DND-41 (cell line): ENCODE measurements at regions not wholly inside any gene's neighbourhood (a gene's known extent, or its start where the extent isn't known, plus 50 kb on each side); places are given as distances from the start of the nearest gene placed in this dataset.

ENCODE experiments used
- ATAC-seq: fragments of 200-7000 bp; cut with Tn5 transposase; 3 replicates; pipeline ENCODE4 v1.9.1; 2021; ENCODE audit warnings: low read depth; ENCODE audit not compliant: insufficient read depth
- DNase-seq: peaks from one replicate; pipeline ENCODE4 v3.0.0-alpha.2; 2020
- H2AFZ ChIP-seq: 2 replicates; pipeline ENCODE4 v1.6.0; 2012; ENCODE audit warnings: low read depth, low read length
- H3K27ac ChIP-seq: 2 replicates; pipeline ENCODE4 v1.5.1; 2012; ENCODE audit warnings: low read length, inconsistent platforms
- H3K27me3 ChIP-seq: fragments of 200-600 bp; sonication (generic); 2 replicates; pipeline ENCODE4 v1.6.0; 2012; ENCODE audit warnings: low read length, mild to moderate bottlenecking, inconsistent platforms; ENCODE audit not compliant: insufficient read depth, poor library complexity
- H3K36me3 ChIP-seq: 2 replicates; pipeline ENCODE4 v1.5.1; 2012; ENCODE audit warnings: low read length, inconsistent platforms; ENCODE audit not compliant: insufficient read depth
- H3K4me1 ChIP-seq: 2 replicates; pipeline ENCODE4 v1.5.1; 2012; ENCODE audit warnings: mild to moderate bottlenecking, low read length; ENCODE audit not compliant: insufficient read depth
- H3K4me2 ChIP-seq: 2 replicates; pipeline ENCODE4 v1.6.0; 2012; ENCODE audit warnings: mild to moderate bottlenecking, moderate library complexity, low read length, inconsistent platforms; ENCODE audit not compliant: insufficient read depth
- H3K4me3 ChIP-seq, 2 experiments: fragments of 200-600 bp in 1 of 2; shearing (Covaris generic) in 1 of 2; 2 replicates each; pipeline ENCODE4 v1.5.1; 2012 to 2016; ENCODE audit warnings: inconsistent platforms in 2 of 2, low read length in 2 of 2, mild to moderate bottlenecking in 2 of 2, low read depth in 1 of 2, moderate library complexity in 1 of 2
- H3K79me2 ChIP-seq: 2 replicates; pipeline ENCODE4 v1.6.0; 2012; ENCODE audit warnings: low read length, inconsistent platforms; ENCODE audit not compliant: insufficient read depth
- H3K9ac ChIP-seq: 2 replicates; pipeline ENCODE4 v1.6.0; 2012; ENCODE audit warnings: low read depth, mild to moderate bottlenecking, inconsistent platforms, low read length, moderate library complexity
- H3K9me3 ChIP-seq: 2 replicates; pipeline ENCODE4 v1.5.1; 2012; ENCODE audit warnings: low read length, moderate library complexity, mild to moderate bottlenecking, inconsistent platforms; ENCODE audit not compliant: insufficient read depth, severe bottlenecking
- H4K20me1 ChIP-seq: 2 replicates; pipeline ENCODE4 v1.6.0; 2012; ENCODE audit warnings: low read length; ENCODE audit not compliant: insufficient read depth
- EZH2 ChIP-seq: IDR thresholded peaks from 3 replicates; pipeline ENCODE4 v1.6.1; 2012; ENCODE audit warnings: borderline replicate concordance, low read depth, mild to moderate bottlenecking, moderate library complexity, low read length, inconsistent platforms; ENCODE audit not compliant: severe bottlenecking
- TF ChIP-seq, protein P1 (sequence below): IDR thresholded peaks from 2 replicates; pipeline ENCODE4 v1.5.1; 2012; ENCODE audit warnings: borderline replicate concordance, low read length, moderate library complexity, mild to moderate bottlenecking; ENCODE audit not compliant: poor library complexity, severe bottlenecking; ENCODE audit errors: extremely low read depth

DNA sequence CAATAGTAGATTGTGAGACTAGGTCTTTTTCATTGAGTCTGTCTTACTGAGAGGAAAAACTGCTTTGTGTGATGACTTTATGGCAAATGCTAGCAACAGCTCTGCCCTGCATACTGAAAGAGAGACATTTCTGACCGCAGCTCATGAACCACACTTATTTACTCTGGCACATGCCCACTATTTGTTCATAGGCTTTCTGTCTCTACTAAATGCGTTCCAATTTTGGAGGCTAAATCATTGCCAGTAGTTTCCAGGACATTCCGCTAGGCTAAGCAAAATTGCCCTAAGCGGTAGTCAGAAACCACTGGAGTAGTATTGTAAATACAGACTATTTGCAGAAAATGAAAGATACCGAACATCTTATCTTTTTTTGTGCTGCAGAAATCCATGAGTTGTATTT is 55.6 kb upstream of the DLX6 start:
- ATAC-seq (no peak), DNase-seq (no peak)
- Histone ChIP-seq H3K4me3 (no peak overlapping the region), H3K9me3 (no peaks in the 10 kb centered on the region), H2AFZ (no peak overlapping the region), H3K27ac (no peak overlapping the region), H3K9ac (no peak overlapping the region), H3K4me1 (no peaks in the 10 kb centered on the region), H3K4me2 (no peak overlapping the region), H3K27me3 (no peaks in the 10 kb centered on the region), H3K79me2 (no peaks in the 10 kb centered on the region), H3K36me3 (no peaks in the 10 kb centered on the region), H4K20me1 (no peaks in the 10 kb centered on the region)
- TF ChIP-seq EZH2 = no peak
- TF ChIP-seq, protein P1, sequence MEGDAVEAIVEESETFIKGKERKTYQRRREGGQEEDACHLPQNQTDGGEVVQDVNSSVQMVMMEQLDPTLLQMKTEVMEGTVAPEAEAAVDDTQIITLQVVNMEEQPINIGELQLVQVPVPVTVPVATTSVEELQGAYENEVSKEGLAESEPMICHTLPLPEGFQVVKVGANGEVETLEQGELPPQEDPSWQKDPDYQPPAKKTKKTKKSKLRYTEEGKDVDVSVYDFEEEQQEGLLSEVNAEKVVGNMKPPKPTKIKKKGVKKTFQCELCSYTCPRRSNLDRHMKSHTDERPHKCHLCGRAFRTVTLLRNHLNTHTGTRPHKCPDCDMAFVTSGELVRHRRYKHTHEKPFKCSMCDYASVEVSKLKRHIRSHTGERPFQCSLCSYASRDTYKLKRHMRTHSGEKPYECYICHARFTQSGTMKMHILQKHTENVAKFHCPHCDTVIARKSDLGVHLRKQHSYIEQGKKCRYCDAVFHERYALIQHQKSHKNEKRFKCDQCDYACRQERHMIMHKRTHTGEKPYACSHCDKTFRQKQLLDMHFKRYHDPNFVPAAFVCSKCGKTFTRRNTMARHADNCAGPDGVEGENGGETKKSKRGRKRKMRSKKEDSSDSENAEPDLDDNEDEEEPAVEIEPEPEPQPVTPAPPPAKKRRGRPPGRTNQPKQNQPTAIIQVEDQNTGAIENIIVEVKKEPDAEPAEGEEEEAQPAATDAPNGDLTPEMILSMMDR = no peak

GRCh38 chr7:96952974-96953391 is 52.4 kb upstream of the DLX6 start:
- no peaks in the 10 kb centered on the region for H3K36me3 ChIP-seq
- no peak overlapping the region for H3K4me2 ChIP-seq
- DNase-seq = no peak
- no peaks in the 10 kb centered on the region for H3K9me3 ChIP-seq
- H3K27ac ChIP-seq = no peak overlapping the region
- no peaks in the 10 kb centered on the region for H3K79me2 ChIP-seq
- H4K20me1 ChIP-seq = no peaks in the 10 kb centered on the region
- H3K9ac ChIP-seq = no peak overlapping the region
- H3K27me3 ChIP-seq = no peaks in the 10 kb centered on the region
- no peak for ATAC-seq
- TF ChIP-seq, protein P1 = no peak
- TF ChIP-seq EZH2 = no peak
- H3K4me3 ChIP-seq = no peak overlapping the region
- H3K4me1 ChIP-seq = no peaks in the 10 kb centered on the region
- no peak overlapping the region for H2AFZ ChIP-seq

DNA sequence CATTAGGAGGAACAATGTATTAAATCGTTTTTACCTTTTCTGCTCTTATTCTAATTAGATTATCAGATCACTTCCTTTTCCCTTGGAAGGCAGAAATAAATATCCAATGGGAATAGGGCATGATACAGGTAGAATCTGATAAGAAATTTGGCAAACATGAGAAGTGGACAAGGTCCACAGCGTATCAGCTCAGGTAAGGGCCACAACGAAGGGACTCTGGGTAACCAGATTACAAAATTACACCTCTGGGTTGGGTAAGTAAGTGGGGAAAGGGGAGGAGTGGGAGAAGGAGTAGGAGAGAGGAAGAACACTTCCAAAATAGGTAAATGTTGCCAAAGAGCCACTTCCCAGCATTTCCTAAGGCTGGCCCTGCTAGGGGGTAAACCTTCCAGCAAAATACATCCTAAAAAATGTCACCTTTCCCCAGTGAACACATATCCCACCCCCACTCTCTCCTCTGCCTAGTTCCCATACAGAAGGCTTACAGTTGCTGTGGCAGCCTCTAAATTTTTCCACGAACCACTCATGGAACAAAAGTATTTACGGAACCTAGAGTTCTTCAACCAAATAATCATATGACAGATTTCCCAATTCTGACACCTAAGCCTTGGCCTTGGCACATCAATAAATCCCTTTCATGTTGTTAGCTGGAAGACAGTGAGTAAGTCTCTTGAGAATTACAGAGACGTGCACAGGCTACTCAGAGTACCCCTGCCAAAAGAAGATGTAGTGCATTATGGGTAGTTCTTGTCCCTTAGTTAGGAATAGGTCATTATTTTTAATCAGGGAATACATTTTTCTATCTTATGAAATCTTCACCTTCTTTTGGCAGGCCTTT is 51.5 kb upstream of the DLX6 start:
- no peak overlapping the region for H3K4me2 ChIP-seq
- no peaks in the 10 kb centered on the region for H3K79me2 ChIP-seq
- no peaks in the 10 kb centered on the region for H3K36me3 ChIP-seq
- DNase-seq (no peak), ATAC-seq (no peak)
- TF ChIP-seq, protein P1 = no peak
- TF ChIP-seq EZH2 = no peak
- no peak overlapping the region for H3K4me3 ChIP-seq
- no peaks in the 10 kb centered on the region for H3K27me3 ChIP-seq
- H3K9me3 ChIP-seq = no peaks in the 10 kb centered on the region
- H4K20me1 ChIP-seq = no peaks in the 10 kb centered on the region
- H3K4me1 ChIP-seq = no peaks in the 10 kb centered on the region
- no peak overlapping the region for H3K27ac ChIP-seq
- H2AFZ ChIP-seq = no peak overlapping the region
- H3K9ac ChIP-seq = no peak overlapping the region
